ENCODE measurements at regions not wholly inside any gene's neighbourhood (a gene's known extent, or its start where the extent isn't known, plus 50 kb on each side); places are given as distances from the start of the nearest gene placed in this dataset.

DNA sequence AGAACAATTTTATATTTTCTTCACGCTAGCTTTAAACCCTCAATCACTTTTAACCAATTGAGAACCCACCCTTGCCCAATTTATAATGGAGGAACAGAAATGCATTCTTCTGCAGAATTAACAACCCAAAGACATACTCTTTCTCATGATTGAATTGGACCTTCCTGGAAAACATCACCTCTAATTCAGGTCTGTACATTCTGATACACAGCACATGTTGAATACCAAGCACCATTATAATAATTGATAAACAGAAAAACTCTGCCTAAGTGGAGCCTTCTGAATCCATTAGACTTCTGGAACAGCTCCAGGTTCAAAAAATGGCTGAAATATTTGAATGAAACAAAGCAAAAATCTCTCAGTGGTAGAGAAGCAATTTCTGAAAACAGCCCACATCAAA, 105.4 kb downstream of the FAM76B start:
- DNase-seq = no peak
- Histone ChIP-seq H3K4me1 (peaks cover 45% of the 10 kb centered on the region), H3K9me3 (replicated peaks) (no peaks in the 10 kb centered on the region), H3K27ac (replicated peaks) (no peak overlapping the region), H3K27me3 (ENCODE audit: low read depth) (no peaks in the 10 kb centered on the region), H3K36me3 (no peaks in the 10 kb centered on the region), H3K4me3 (no peak overlapping the region)
- intact Hi-C loops (cut with micrococcal nuclease) = no loop called here
- TF ChIP-seq CTCF (IDR thresholded peaks at IDR 0.05; ENCODE audit: borderline replicate concordance) = no peak

- peak overlapping the region; percentile 68 for H3K27ac ChIP-seq (replicated peaks)
- no peaks in the 10 kb centered on the region for H3K27me3 ChIP-seq (ENCODE audit: low read depth)
- DNase-seq = no peak
- intact Hi-C loops (cut with micrococcal nuclease) = no loop called here
- H3K36me3 ChIP-seq = no peaks in the 10 kb centered on the region
- H3K9me3 ChIP-seq (replicated peaks) = no peaks in the 10 kb centered on the region
- no peak for TF ChIP-seq CTCF (IDR thresholded peaks at IDR 0.05; ENCODE audit: borderline replicate concordance)
- H3K4me1 ChIP-seq = peaks cover 38% of the 10 kb centered on the region
- no peak overlapping the region for H3K4me3 ChIP-seq
These were observed 107.0 kb downstream of the FAM76B start for GRCh38 chr11:95682552-95682951.

DNA sequence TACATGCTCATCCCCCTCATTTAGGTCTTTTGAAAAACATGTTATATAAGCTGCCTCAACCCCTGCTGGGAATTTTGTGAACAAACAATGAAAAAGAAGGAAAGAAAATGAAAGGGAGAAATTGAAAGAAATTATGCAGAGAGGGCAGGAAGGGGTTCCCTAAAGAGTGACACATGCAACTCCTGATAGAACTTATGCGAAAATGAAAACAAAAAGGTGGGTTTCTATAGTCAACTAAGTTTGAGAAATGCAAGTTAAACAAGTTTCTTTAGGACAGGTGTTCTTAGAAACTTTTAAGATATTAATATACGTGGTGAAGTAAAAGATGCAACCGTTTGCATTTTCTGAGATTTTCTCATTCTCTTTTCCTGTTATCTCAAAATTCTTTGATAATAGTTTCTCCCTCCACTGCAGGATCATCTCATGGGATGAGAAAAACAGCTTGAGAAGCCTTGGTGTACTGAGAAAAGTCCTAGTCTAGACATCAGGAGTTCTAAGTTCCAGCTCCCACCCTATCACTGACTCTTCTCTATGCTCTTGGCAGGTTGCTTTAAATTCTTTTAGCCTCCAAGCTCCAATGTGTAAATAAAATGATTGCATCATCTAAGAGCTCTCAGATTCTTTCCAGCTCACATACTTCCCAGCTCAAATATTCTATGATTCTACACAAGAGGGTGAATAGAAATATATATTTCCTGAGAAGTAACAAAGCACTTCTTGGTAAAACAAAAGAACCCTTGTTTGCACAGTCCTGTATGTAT, 109.2 kb downstream of the FAM76B start:
- H3K27me3 ChIP-seq (ENCODE audit: low read depth) = no peaks in the 10 kb centered on the region
- H3K9me3 ChIP-seq (replicated peaks) = no peaks in the 10 kb centered on the region
- H3K27ac ChIP-seq (replicated peaks) = peak overlapping the region; percentile 31
- H3K4me1 ChIP-seq = peaks cover 50% of the 10 kb centered on the region
- intact Hi-C loops (cut with micrococcal nuclease) = no loop called here
- no peak for TF ChIP-seq CTCF (IDR thresholded peaks at IDR 0.05; ENCODE audit: borderline replicate concordance)
- no peak for DNase-seq
- no peaks in the 10 kb centered on the region for H3K36me3 ChIP-seq
- H3K4me3 ChIP-seq = no peak overlapping the region

GRCh38 chr11:95678988-95679387, 110.6 kb downstream of the FAM76B start:
- H3K4me3 ChIP-seq = no peak overlapping the region
- peaks cover 57% of the 10 kb centered on the region for H3K4me1 ChIP-seq
- H3K27me3 ChIP-seq (ENCODE audit: low read depth) = no peaks in the 10 kb centered on the region
- no peak for DNase-seq
- no peak overlapping the region for H3K27ac ChIP-seq (replicated peaks)
- H3K9me3 ChIP-seq (replicated peaks) = no peaks in the 10 kb centered on the region
- TF ChIP-seq CTCF (IDR thresholded peaks at IDR 0.05; ENCODE audit: borderline replicate concordance) = no peak
- intact Hi-C loops (cut with micrococcal nuclease) = no loop called here
- no peaks in the 10 kb centered on the region for H3K36me3 ChIP-seq

DNA sequence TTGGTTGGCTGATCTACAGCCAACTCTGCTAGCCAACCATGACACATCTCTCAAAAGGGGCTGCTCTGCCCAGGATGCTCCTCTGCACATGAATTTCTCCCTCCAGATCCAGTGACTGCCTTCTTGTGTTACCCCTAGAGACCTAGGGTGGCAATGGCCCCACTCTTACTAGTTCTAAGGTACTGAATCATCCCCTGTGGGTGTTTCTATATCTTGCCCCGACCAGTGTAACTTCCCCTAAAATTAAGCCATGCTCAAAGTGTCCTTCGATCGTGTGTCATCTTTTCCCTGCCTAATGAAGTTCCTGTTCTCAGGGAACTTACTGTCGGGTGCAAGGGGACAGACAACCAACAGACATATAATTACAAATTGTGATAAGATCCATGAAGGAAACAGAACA, 113.3 kb downstream of the FAM76B start:
- no peak for TF ChIP-seq CTCF (IDR thresholded peaks at IDR 0.05; ENCODE audit: borderline replicate concordance)
- no peaks in the 10 kb centered on the region for H3K27me3 ChIP-seq (ENCODE audit: low read depth)
- peak overlapping the region; percentile 38 for H3K27ac ChIP-seq (replicated peaks)
- H3K4me1 ChIP-seq = peaks cover 37% of the 10 kb centered on the region
- H3K36me3 ChIP-seq = no peaks in the 10 kb centered on the region
- H3K4me3 ChIP-seq = no peak overlapping the region
- no peaks in the 10 kb centered on the region for H3K9me3 ChIP-seq (replicated peaks)
- intact Hi-C loops (cut with micrococcal nuclease) = no loop called here
- DNase-seq = no peak

Measured in left ventricle myocardium inferior (tissue), 1 donor.